NB4 (cell line): ENCODE measurements at regions not wholly inside any gene's neighbourhood (a gene's known extent, or its start where the extent isn't known, plus 50 kb on each side); places are given as distances from the start of the nearest gene placed in this dataset.

Experiments
- DNase-seq: peaks from one replicate; pipeline ENCODE4 v3.0.0; 2010; ENCODE audit warnings: low read depth
- H3K4me3 ChIP-seq: one replicate; pipeline ENCODE4 v1.5.1; 2011; ENCODE audit warnings: mild to moderate bottlenecking, low read depth, low read length, moderate library complexity
- CTCF ChIP-seq: IDR thresholded peaks from one replicate; pipeline ENCODE4 v1.5.1; 2012; ENCODE audit warnings: low read depth, low read length
- MAX ChIP-seq: IDR thresholded peaks from 2 replicates; pipeline ENCODE4 v1.6.1; 2011; ENCODE audit warnings: low read depth, low read length
- MYC ChIP-seq: IDR thresholded peaks from 2 replicates; pipeline ENCODE4 v1.6.1; 2011; ENCODE audit warnings: low read depth, low read length
- POLR2A ChIP-seq: IDR thresholded peaks from 2 replicates; pipeline ENCODE4 v1.6.1; 2011; ENCODE audit warnings: mild to moderate bottlenecking; ENCODE audit not compliant: insufficient read length; ENCODE audit errors: extremely low read depth

GRCh38 chr7:118079369-118079768 is 104.6 kb upstream of the LSM8 start:
- H3K4me3 ChIP-seq: no peak overlapping the region
- no peak for DNase-seq
- TF ChIP-seq CTCF: no peak
- no peak for TF ChIP-seq MYC
- TF ChIP-seq MAX: no peak
- TF ChIP-seq POLR2A: no peak

GRCh38 chr7:118080947-118081346 is 103.0 kb upstream of the LSM8 start:
- peak; percentile 56 for DNase-seq
- TF ChIP-seq MAX (no peak), MYC (no peak), CTCF (no peak), POLR2A (no peak)
- no peak overlapping the region for H3K4me3 ChIP-seq

- no peak overlapping the region for H3K4me3 ChIP-seq
- TF ChIP-seq CTCF: no peak
- no peak for TF ChIP-seq POLR2A
- TF ChIP-seq MYC: no peak
- no peak for TF ChIP-seq MAX
- DNase-seq: no peak
Measured at GRCh38 chr7:118082506-118082905, 101.5 kb upstream of the LSM8 start.

GRCh38 chr7:118085000-118085399 is 99.0 kb upstream of the LSM8 start:
- TF ChIP-seq MAX (no peak), CTCF (no peak), POLR2A (no peak), MYC (no peak)
- DNase-seq: no peak
- H3K4me3 ChIP-seq: no peak overlapping the region

- H3K4me3 ChIP-seq: no peak overlapping the region
- TF ChIP-seq CTCF: no peak
- no peak for TF ChIP-seq MAX
- TF ChIP-seq MYC: no peak
- TF ChIP-seq POLR2A: no peak
- no peak for DNase-seq
Measured at GRCh38 chr7:118087126-118087525, 96.8 kb upstream of the LSM8 start.

- no peak overlapping the region for H3K4me3 ChIP-seq
- no peak for DNase-seq
- no peak for TF ChIP-seq MAX
- TF ChIP-seq MYC: no peak
- TF ChIP-seq POLR2A: no peak
Measured at GRCh38 chr7:118094044-118094443, 89.9 kb upstream of the LSM8 start.
